Fibroblast of lung (primary cell): ENCODE measurements at regions not wholly inside any gene's neighbourhood (a gene's known extent, or its start where the extent isn't known, plus 50 kb on each side); places are given as distances from the start of the nearest gene placed in this dataset.

Source experiments
- DNase-seq, 2 donors: peaks; one replicate each; pipeline versions ENCODE4 v3.0.0 to v3.0.0-alpha.2; 2010; ENCODE audit warnings: low read depth in 2 of 2
- H2AFZ ChIP-seq: 2 replicates; pipeline ENCODE4 v1.5.1; 2012; ENCODE audit warnings: low read length, control low read depth, inconsistent platforms
- H3K27ac ChIP-seq: 2 replicates; pipeline ENCODE4 v1.5.1; 2011; ENCODE audit warnings: low read length, control low read depth; ENCODE audit not compliant: insufficient read depth
- H3K27me3 ChIP-seq: 2 replicates; pipeline ENCODE4 v1.5.1; 2011; ENCODE audit warnings: mild to moderate bottlenecking, low read length; ENCODE audit not compliant: control insufficient read depth, insufficient read depth
- H3K36me3 ChIP-seq: 2 replicates; pipeline ENCODE4 v1.5.1; 2011; ENCODE audit warnings: low read length; ENCODE audit not compliant: control insufficient read depth, insufficient read depth
- H3K4me1 ChIP-seq: 2 replicates; pipeline ENCODE4 v1.5.1; 2011; ENCODE audit warnings: low read length; ENCODE audit not compliant: control insufficient read depth, insufficient read depth; ENCODE audit errors: extremely low read depth
- H3K4me2 ChIP-seq: 2 replicates; pipeline ENCODE4 v1.5.1; 2011; ENCODE audit warnings: low read length, control low read depth; ENCODE audit not compliant: insufficient read depth; ENCODE audit errors: extremely low read depth
- H3K4me3 ChIP-seq, 4 experiments: fragments of 200-600 bp in 1 of 4; sonication (generic) in 1 of 4; replicated peaks in 1 of 4; 2 replicates each; pipeline ENCODE4 v1.5.1; 2011 to 2016; ENCODE audit warnings: low read length in 4 of 4, low read depth in 3 of 4, mild to moderate bottlenecking in 3 of 4, control low read depth in 2 of 4, inconsistent platforms in 1 of 4, mixed read lengths in 1 of 4; ENCODE audit not compliant: insufficient read depth in 1 of 4; ENCODE audit errors: control extremely low read depth in 1 of 4
- H3K79me2 ChIP-seq: 2 replicates; pipeline ENCODE4 v1.5.1; 2012; ENCODE audit warnings: mild to moderate bottlenecking, low read length, inconsistent platforms; ENCODE audit not compliant: control insufficient read depth, insufficient read depth
- H3K9ac ChIP-seq: 2 replicates; pipeline ENCODE4 v1.5.1; 2011; ENCODE audit warnings: mild to moderate bottlenecking, low read length, control low read depth; ENCODE audit not compliant: insufficient read depth
- H3K9me3 ChIP-seq: 2 replicates; pipeline ENCODE4 v1.5.1; 2012; ENCODE audit warnings: low read depth, low read length; ENCODE audit not compliant: control insufficient read depth, insufficient read depth
- H4K20me1 ChIP-seq: 2 replicates; pipeline ENCODE4 v1.5.1; 2011; ENCODE audit warnings: low read length; ENCODE audit not compliant: control insufficient read depth, insufficient read depth; ENCODE audit errors: extremely low read depth
- EZH2 ChIP-seq: IDR thresholded peaks from 2 replicates; pipeline ENCODE4 v1.5.1; 2012; ENCODE audit warnings: low read length, control low read depth, mild to moderate bottlenecking; ENCODE audit errors: missing control alignments
- TF ChIP-seq, protein P1 (sequence below), 2 donors: IDR thresholded peaks in 1 of 2; conservative IDR thresholded peaks in 1 of 2; 1 replicate in 1 of 2; 2 replicates in 1 of 2; pipeline ENCODE4 v1.5.1; 2011 to 2012; ENCODE audit warnings: low read length in 2 of 2, control low read depth in 1 of 2, inconsistent platforms in 1 of 2, low read depth in 1 of 2, mild to moderate bottlenecking in 1 of 2

- Histone ChIP-seq H3K9me3 (no peaks in the 10 kb centered on the region), H3K9ac (no peak overlapping the region), H3K27ac (no peak overlapping the region), H3K4me2 (peak overlapping the region; percentile 48), H3K79me2 (no peaks in the 10 kb centered on the region), H2AFZ (peak overlapping the region; percentile 27), H3K4me1 (peaks cover 7% of the 10 kb centered on the region), H3K36me3 (no peaks in the 10 kb centered on the region), H3K4me3 (peak overlapping the region in 1 of 4 experiments; percentile 49), H4K20me1 (no peaks in the 10 kb centered on the region), H3K27me3 (no peaks in the 10 kb centered on the region)
- no peak for DNase-seq
- no peak for TF ChIP-seq EZH2
- TF ChIP-seq, protein P1, sequence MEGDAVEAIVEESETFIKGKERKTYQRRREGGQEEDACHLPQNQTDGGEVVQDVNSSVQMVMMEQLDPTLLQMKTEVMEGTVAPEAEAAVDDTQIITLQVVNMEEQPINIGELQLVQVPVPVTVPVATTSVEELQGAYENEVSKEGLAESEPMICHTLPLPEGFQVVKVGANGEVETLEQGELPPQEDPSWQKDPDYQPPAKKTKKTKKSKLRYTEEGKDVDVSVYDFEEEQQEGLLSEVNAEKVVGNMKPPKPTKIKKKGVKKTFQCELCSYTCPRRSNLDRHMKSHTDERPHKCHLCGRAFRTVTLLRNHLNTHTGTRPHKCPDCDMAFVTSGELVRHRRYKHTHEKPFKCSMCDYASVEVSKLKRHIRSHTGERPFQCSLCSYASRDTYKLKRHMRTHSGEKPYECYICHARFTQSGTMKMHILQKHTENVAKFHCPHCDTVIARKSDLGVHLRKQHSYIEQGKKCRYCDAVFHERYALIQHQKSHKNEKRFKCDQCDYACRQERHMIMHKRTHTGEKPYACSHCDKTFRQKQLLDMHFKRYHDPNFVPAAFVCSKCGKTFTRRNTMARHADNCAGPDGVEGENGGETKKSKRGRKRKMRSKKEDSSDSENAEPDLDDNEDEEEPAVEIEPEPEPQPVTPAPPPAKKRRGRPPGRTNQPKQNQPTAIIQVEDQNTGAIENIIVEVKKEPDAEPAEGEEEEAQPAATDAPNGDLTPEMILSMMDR (conservative IDR thresholded peaks at IDR 0.05 in 1 of 2, IDR thresholded peaks at IDR 0.05 in 1 of 2; ENCODE audit: low read depth in 1 of 2, low read length in 2 of 2), result no peak
Measured at GRCh38 chr18:34594266-34594665, 115.8 kb upstream of the DTNA start.

- Histone ChIP-seq H3K9ac (no peak overlapping the region), H3K27ac (no peak overlapping the region), H3K4me1 (peaks cover 9% of the 10 kb centered on the region), H3K4me2 (no peak overlapping the region), H3K36me3 (no peaks in the 10 kb centered on the region), H3K4me3 (no peak overlapping the region), H3K9me3 (no peaks in the 10 kb centered on the region), H3K27me3 (no peaks in the 10 kb centered on the region), H4K20me1 (no peaks in the 10 kb centered on the region), H3K79me2 (no peaks in the 10 kb centered on the region), H2AFZ (no peak overlapping the region)
- no peak for TF ChIP-seq EZH2
- TF ChIP-seq, protein P1 (conservative IDR thresholded peaks at IDR 0.05 in 1 of 2, IDR thresholded peaks at IDR 0.05 in 1 of 2; ENCODE audit: low read depth in 1 of 2, low read length in 2 of 2), result peak; percentile 50 to 54
- peak; percentile 36 to 61 for DNase-seq
Measured at GRCh38 chr18:34595690-34596089, 114.4 kb upstream of the DTNA start.

- no peaks in the 10 kb centered on the region for H4K20me1 ChIP-seq
- H3K4me1 ChIP-seq, result peaks cover 13% of the 10 kb centered on the region
- DNase-seq, result peak in 1 of 2 donors; percentile 53
- H2AFZ ChIP-seq, result no peak overlapping the region
- H3K9ac ChIP-seq, result no peak overlapping the region
- no peaks in the 10 kb centered on the region for H3K27me3 ChIP-seq
- no peak overlapping the region for H3K27ac ChIP-seq
- no peaks in the 10 kb centered on the region for H3K79me2 ChIP-seq
- TF ChIP-seq EZH2, result no peak
- TF ChIP-seq, protein P1 (conservative IDR thresholded peaks at IDR 0.05 in 1 of 2, IDR thresholded peaks at IDR 0.05 in 1 of 2; ENCODE audit: low read depth in 1 of 2, low read length in 2 of 2), result no peak
- no peaks in the 10 kb centered on the region for H3K36me3 ChIP-seq
- H3K9me3 ChIP-seq, result no peaks in the 10 kb centered on the region
- no peak overlapping the region for H3K4me3 ChIP-seq
- no peak overlapping the region for H3K4me2 ChIP-seq
Measured at GRCh38 chr18:34598120-34598635, 111.9 kb upstream of the DTNA start.
